Transverse colon (tissue), 3 donors: ENCODE measurements at regions not wholly inside any gene's neighbourhood (a gene's known extent, or its start where the extent isn't known, plus 50 kb on each side); places are given as distances from the start of the nearest gene placed in this dataset.

Source experiments
- CTCF ChIP-seq, 5 experiments: fragments of 200-600 bp in 3 of 5; fragments of 450-650 bp in 2 of 5; sonication (generic) in 3 of 5; IDR thresholded peaks; 1 replicate in 2 of 5; 2 replicates in 3 of 5; pipeline ENCODE4 v1.5.1; 2016 to 2017; ENCODE audit warnings: antibody characterized with exemption in 5 of 5, inconsistent platforms in 3 of 5, mild to moderate bottlenecking in 2 of 5, moderate library complexity in 1 of 5
- POLR2A ChIP-seq: fragments of 450-650 bp; IDR thresholded peaks from one replicate; pipeline ENCODE4 v1.6.1; 2016; ENCODE audit warnings: antibody characterized with exemption, mild to moderate bottlenecking, moderate library complexity

GRCh38 chr12:127327986-127328385 lies 939.0 kb upstream of the TMEM132C start:
- TF ChIP-seq CTCF (IDR thresholded peaks at IDR 0.05), result no peak
- TF ChIP-seq POLR2A, result no peak
